NCI-H2227 (cell line): ENCODE measurements at regions not wholly inside any gene's neighbourhood (a gene's known extent, or its start where the extent isn't known, plus 50 kb on each side); places are given as distances from the start of the nearest gene placed in this dataset.

ENCODE experiments used
- DNase-seq: peaks from one replicate; lab custom pipeline; 2025; ENCODE audit not compliant: unreplicated experiment; lab: John Stamatoyannopoulos, UW

DNA sequence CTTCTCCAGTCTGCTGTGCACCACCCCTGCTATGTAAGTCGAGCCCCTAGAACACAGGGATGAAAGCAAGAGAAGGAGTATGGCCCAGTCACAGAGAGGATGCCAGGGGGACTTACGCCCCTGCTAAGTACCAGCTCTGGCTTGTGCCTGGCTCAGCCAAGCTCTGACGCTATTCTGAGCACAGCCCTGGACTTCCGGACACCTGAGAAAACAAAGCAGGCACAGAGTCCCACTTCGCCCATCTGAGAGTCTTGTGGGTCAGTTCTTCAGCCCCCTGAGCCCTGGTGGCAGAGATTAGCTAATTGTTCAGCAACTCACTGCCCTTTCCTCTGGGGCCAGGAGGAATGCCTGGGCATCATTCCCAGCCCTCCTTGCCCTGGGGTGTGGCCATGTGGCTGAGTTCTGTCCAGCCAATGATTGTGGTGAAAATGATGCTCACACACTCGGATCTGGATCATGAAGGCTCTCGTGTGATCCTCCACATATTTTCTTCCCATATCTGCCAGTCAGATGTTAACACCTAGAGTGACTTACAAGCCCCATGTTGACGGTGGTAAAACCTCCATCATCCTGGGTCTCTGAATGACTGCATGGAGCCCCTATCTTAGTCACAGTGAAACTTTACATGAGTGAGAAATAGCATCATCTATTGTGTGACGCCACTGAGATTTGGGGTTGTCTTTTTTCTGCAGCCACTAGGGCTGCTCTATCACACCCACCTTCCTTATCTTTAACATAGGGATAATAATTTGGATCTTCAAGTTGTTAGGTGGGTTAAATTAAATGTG lies 105.7 kb downstream of the TPRA1 start:
- no peak for DNase-seq

DNA sequence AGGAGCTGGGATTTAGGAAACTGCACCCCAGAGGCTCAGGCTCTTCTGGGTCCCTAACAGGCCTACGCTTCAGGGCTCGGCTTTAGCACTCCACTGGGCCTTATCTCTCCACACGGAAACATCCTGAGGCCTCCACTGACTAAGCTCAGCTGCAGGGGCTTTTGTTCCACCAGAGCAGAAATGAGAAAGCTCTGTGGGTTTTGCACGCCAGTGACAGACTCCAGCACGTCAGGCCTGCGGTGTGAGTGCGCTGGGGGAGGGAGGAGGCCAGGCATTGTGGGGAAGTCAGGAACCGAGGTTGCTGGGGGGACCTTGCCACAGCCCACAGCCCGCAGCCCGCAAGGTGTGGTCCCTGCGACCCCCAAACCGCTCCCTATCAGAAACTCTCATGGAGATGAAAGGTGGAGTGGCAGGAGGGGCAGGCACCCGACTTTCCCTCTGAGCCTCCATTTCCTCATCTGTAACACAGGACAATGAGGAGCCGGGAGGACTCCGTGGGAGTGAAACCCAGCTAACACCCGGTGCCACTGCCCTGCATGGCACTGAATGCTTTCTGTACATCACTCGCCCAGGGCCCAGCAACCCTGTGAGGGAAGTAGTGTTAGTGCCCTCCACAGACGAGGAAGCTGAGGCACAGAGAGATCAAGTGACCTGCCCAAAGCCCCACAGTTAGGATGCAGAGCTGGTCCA lies 106.5 kb downstream of the TPRA1 start:
- no peak for DNase-seq

- DNase-seq = no peak
Observed at GRCh38 chr3:127483005-127483641, 107.4 kb downstream of the TPRA1 start.

DNA sequence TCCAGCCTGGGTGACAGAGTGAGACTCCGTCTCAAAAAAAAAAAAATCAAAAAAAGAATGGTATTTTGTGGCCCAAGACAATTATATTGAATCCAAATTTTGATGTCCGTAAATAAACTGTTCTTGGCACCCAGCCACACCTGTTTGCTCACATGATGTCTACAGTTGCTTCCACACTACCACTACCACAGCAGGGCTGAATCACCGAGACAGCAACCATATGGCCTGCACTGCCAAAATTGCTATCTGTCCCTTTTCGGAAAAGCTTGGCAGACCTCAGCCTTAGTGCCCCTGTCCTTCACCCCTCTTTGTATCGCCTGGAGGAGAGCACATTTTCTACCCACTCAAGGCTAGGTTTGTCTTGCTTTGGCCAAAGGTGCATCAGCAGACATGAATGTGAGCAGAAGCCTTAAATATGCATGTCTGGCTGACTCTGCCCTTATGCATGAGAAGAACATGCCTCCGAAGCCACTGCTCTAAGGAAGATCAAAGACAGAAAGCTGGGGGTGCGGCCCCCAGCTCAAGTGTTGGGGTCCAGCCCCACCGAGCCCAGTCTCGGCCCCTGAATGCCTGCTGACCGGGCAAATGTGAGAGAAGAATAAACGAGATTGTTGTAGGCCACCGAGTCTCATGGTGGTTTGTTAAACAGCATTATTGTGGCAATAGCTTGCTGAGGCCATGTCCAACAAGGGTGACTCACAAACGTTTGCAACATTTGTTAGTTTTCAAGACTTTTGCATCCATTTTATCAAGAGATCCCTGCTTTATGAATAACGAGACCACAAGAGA lies 108.1 kb downstream of the TPRA1 start:
- DNase-seq = no peak

DNA sequence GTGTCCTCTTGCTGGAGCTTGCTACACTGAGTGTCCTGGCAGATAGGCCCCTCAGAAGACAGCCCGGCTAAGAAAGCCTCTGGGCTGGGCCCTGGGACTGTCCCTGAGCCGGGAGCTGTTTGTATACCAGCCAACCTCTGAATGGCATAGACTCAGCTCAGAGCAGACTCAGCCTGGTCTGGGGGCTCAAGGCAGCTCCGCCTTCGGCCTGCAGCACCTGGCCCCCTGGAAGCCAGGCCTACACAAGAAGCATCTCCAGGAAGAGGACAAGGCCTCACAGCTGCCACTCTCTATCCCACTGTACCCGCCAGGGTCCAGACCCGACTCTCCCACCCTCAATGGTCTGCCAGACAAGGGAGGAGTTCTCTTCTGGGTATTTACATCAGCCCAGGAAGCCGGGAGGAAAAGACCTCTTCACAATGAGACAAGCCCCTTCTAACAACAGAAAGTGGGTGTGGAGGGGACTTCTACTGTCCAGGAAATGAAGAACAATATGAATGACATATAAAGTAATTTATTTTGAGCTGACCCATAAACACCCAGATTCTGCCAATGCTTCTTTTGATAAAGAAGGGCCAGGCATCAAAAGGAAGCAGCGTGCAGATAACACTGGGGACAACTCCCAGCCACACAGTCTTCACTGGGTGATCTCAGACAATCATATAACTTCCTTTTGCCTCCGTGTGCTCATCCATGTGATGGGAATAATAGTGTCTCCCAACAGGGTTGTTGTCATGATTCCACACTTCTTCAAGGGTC lies 110.2 kb downstream of the TPRA1 start:
- DNase-seq = no peak

DNA sequence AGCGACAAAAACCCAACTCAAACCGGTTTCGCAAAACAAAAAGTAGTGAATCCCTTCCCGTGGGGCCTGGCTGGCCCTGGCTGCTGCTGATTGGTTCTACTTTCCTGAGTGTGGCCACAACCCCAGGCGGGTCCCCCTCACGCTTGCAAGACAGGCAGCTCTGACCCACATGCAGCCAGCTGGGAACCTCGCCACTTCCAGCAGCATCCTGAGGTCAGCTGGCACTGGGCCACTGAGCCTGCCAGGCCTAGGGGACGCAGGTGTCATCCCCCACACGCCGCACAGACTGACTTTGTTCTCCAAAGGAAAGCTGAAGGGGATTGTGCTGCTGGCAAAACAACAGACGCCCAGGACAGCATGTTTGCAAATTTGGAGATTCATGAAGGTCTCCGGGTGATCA lies 111.1 kb downstream of the TPRA1 start:
- no peak for DNase-seq

DNA sequence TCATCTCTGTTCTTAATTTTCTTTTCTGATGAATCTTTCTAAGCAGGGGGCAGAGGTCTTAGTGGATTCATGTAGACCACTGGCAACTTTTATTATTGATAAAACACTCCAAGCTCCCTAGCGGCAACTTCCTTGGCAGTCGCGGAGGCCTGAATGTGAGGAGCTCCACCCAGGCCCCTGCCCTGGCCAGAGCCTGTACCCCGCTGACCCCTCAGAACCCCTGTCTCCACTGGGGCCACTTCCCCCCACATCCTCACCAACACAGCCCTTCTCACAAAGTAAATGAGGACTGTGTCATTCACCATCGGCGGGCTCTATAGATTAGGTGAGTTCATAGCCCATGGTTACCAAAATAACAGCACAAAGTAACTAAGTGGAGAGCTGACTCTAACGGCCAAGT lies 111.6 kb downstream of the TPRA1 start:
- DNase-seq = no peak

DNA sequence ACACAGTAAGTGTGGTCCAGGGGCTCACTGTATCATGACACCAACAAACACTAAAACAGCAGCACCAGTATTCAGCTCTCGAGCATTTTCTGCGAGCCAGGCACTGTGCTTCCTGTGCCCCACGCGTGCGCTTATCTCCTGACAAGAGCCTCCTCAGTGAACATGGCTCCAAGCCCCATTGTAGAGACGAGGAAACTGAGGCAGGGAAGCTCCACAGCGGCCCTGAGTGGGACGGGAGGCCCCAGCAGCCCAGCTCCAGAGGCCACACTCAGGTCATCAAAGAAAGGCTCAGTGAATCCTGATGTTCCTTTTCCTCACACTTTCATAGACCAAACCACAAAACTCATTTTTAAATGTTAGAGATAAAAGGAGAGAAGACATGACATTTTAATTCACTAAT lies 113.1 kb downstream of the TPRA1 start:
- DNase-seq = no peak

DNA sequence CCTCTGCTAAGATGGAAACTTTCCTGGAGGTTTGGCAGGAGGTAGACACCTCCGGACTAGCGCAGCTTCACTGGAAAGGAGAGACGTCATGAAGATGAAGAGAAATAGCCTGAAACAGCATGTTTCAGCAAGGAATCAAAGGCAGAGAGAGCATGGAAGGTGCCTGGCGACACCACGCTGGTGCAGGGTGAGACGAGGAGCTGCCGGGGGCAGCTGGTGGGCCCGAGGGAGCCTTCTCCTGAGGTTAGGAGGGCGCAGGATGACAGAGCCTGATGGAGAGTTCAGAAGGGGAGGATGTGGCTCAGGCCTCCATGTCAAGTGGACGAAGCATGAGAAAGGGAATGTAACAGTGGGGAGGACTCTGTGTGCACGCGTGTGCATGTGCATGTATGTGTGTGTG lies 113.6 kb downstream of the TPRA1 start:
- no peak for DNase-seq

- no peak for DNase-seq
Observed at GRCh38 chr3:127475975-127476705, 114.4 kb downstream of the TPRA1 start.

- DNase-seq = no peak
Observed at GRCh38 chr3:127475391-127475790, 115.1 kb downstream of the TPRA1 start.

GRCh38 chr3:127473244-127474024 lies 117.1 kb downstream of the TPRA1 start:
- DNase-seq = no peak

- DNase-seq = no peak
Observed at GRCh38 chr3:127472506-127472905, 118.0 kb downstream of the TPRA1 start.

DNA sequence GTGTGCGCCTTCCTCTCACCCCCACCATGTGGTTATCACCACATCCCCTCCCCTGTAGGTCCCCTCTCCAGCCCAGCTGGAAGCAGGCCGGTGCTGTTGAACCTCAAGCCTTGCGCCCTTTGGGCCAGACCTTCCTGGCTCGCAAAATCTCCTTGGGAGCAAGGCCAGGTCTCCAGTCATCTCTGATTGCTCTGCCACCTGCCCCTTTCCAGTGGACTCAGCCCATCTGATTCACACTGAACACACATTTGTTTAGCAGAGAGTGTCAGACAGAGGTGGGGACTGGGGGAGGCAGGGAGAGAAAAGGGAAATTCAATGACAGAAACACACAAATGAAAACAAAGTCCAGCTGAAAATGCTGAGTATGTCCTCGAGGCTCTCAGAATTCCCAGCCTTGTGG lies 119.4 kb downstream of the TPRA1 start:
- no peak for DNase-seq

GRCh38 chr3:127469760-127470159 lies 120.8 kb downstream of the TPRA1 start:
- DNase-seq = no peak

DNA sequence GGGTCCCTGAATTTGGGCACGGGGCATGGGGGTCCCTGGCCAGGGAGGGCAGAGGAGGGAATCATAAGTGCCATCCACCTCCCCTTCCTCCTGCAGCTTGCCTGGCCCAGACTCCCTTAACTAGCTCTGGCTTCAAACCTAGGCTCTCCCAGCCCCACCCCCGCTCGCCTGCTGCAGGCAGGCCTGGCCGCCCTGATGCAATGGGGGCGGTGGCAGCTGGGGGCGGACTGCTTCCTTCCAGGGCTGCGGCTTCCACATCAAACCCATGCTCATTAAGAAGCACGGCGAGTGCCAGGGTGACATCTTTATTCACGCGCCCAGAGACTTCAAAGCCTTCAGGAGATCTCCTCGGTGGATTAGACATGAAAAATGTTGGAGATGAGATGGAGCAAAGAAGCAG lies 123.1 kb downstream of the TPRA1 start:
- no peak for DNase-seq

GRCh38 chr3:127464642-127465041 lies 125.9 kb downstream of the TPRA1 start:
- DNase-seq = no peak

DNA sequence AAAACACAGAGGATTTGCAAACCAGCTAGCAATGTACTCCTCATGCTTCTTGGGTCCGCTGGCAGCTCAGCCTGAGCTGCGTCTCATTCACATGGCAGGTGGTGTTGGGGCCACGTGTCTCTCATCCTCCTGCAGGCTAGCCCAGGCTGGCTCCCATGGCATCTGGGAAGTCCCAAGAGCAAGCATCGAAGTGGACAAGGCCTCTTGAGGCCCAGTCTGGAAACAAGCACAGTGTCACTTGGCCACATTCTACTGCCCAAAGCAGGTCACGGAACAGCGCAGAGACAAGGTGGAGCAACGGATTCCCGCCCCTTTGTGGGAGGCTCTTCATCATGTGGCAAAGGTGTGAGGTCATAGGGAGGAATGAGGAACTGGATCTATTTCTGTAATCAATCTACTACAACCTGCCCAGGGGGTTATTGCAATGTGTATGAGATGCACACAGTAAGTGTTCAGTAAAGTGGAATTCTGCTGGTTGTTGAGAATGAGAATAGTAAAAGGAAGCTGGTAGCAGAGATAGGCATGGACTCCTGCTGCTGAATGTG lies 128.3 kb downstream of the TPRA1 start:
- DNase-seq = no peak
